ENCODE measurements at regions not wholly inside any gene's neighbourhood (a gene's known extent, or its start where the extent isn't known, plus 50 kb on each side); places are given as distances from the start of the nearest gene placed in this dataset.

DNA sequence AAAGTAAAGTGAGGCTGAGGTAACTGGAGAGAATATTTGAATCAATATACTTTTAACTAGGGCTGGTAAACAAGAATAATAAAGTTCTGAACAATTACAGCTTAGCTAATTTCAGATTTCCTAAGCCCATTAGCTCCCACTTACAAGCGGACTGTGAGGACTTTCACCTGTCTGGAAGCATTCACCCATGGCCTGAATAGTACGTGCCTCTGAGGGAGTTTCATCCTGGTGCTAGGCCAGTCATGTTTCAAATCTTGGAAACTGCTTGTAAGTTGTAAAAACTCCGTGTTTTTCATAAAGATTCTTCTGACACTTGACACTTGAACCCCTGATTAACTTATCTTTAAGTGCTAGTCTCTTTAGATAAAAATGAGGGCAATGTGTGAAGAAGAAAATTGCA, 975.2 kb upstream of the GHITM start:
- no peak for DNase-seq (ENCODE audit: low read depth)

GRCh38 chr10:83165265-83165664, 974.0 kb upstream of the GHITM start:
- DNase-seq (ENCODE audit: low read depth) = no peak

- no peak for DNase-seq (ENCODE audit: low read depth)
Measured at GRCh38 chr10:83166344-83166743, 973.0 kb upstream of the GHITM start.

DNA sequence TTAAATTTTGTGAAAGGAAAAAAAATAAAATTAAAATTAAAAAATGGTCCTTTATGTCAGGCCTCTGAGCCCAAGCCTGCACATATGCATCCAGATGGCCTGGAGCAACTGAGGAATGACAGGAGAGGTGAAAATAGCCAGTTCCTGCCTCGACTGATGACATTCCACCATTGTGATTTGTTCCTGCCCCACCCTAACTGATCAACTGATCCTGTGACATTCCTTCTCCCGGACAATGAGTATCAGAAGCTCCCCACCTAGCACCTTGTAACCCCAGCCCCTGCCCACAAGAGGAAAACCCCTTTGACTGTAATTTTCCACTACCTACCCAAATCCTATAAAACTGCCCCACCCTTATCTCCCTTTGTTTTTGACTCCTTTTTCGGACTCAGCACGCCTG, 972.2 kb upstream of the GHITM start:
- DNase-seq (ENCODE audit: low read depth) = no peak

DNA sequence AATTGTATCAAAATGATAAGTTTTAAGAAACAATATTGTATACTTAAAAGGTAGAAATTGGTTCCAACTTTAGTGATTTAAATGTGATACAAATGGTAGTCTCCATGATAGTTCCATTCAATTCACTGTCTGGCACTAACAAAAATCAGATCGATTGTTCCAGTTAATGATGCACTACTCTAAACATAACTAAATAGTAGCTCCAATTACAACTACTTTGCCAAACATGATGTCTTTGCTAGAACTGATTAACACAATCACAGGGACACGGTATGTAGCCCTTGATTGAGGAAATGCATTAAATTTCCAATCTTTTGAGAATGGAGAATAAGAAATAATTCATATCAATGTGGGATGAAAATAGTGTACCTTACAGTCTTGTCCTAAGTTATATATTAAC, 962.4 kb upstream of the GHITM start:
- DNase-seq (ENCODE audit: low read depth) = no peak

DNA sequence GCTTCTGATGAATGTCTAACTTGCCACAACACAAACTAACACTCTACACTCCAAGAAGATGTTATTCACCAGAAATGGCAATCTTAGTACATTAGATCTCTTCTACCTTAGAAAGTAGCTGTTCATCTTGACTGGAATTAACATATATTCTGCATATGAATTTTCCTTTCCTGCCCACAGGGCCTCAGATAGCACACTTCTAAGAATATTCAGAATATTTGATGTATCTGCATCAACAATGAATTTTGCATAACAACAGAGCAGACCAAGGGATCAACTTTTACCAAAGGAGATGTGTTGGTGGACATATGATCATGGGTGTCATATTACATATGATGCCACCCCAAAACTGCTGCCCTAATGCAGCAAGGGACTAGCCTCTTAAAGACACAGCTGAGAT, 960.8 kb upstream of the GHITM start:
- no peak for DNase-seq (ENCODE audit: low read depth)

GRCh38 chr10:83179371-83179770, 959.9 kb upstream of the GHITM start:
- no peak for DNase-seq (ENCODE audit: low read depth)

GRCh38 chr10:83182076-83182475, 957.2 kb upstream of the GHITM start:
- no peak for DNase-seq (ENCODE audit: low read depth)

DNA sequence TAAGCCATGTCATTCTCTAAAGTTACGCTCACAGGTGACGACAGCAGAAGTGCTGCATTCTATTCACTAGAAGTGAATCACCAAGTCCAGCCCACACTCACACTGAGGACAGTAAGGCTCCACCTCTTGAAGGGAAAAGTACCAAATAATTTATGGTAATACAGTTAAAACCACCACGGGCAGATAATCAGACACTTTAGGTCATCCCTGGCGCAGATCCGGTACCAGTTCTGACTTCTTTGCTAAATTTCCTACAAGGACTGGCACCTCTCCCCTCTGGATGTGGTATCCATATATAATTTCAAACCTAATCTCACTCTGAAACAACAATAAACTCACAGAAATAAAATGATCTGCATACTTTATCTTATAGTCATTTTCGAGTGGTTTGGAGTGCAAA, 954.7 kb upstream of the GHITM start:
- DNase-seq (ENCODE audit: low read depth) = no peak

- no peak for DNase-seq (ENCODE audit: low read depth)
Measured at GRCh38 chr10:83190614-83191013, 948.7 kb upstream of the GHITM start.

DNA sequence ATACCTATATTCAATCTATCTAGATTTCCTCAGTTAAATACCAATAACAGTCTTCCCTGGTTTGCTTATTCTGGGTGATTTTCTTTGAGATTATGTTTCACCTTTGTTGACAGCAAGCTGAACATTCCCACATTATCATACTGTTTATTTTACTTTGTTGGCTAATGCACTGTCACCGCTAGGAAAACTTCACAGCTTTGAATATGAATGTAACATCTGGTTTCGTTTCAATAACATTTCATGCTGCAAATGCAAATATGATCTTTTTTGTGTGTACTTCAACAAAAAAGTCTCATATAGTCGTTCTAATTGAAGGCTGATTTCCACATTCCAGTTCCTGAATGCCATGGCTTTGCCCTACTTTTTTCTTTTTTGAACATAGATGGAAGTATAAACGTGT, 946.3 kb upstream of the GHITM start:
- no peak for DNase-seq (ENCODE audit: low read depth)

GRCh38 chr10:83195021-83195420, 944.3 kb upstream of the GHITM start:
- no peak for DNase-seq (ENCODE audit: low read depth)

GRCh38 chr10:83199374-83199773, 939.9 kb upstream of the GHITM start:
- DNase-seq (ENCODE audit: low read depth) = no peak

DNA sequence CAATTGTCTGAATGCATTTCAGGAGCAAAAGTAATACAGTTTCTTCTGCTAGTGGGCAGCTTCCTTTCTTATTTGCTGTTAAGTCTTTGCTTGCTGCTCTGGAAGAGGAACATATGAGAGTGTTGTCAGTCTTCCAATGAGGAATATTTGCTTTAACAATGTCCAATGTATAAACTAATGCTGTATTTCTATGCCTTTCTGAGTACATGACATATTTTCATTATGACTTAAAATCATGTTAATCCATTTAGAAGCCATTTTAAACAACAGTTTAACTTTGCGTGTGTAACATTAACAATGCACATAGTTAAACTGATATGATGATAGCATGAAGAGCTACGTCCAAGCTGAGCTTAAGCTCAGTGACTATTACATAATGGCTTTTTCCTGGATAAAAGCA, 933.4 kb upstream of the GHITM start:
- no peak for DNase-seq (ENCODE audit: low read depth)

- no peak for DNase-seq (ENCODE audit: low read depth)
Measured at GRCh38 chr10:83212632-83213334, 926.5 kb upstream of the GHITM start.

GRCh38 chr10:83214136-83214535, 925.2 kb upstream of the GHITM start:
- no peak for DNase-seq (ENCODE audit: low read depth)

GRCh38 chr10:83218205-83218604, 921.1 kb upstream of the GHITM start:
- no peak for DNase-seq (ENCODE audit: low read depth)

- no peak for DNase-seq (ENCODE audit: low read depth)
Measured at GRCh38 chr10:83222300-83222699, 917.0 kb upstream of the GHITM start.

- no peak for DNase-seq (ENCODE audit: low read depth)
Measured at GRCh38 chr10:83222832-83223742, 916.2 kb upstream of the GHITM start.

DNA sequence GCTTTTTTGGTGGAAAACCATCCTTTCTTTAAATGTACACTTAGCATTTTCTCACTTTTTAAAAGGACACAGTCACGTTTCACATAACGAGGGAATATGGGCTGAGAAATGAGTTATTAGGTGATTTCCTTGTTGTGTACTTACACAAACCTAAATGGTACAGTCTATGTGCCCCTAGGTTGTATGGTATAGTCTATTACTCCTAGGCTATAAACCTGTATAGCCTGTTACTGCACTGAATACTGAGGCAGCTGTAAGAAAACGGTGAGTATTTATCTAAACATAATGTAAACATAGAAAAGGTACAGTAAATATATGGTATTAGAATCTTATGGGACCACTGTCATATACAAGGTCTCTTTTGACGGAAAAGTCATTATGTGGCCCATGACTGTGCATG, 913.5 kb upstream of the GHITM start:
- no peak for DNase-seq (ENCODE audit: low read depth)

DNA sequence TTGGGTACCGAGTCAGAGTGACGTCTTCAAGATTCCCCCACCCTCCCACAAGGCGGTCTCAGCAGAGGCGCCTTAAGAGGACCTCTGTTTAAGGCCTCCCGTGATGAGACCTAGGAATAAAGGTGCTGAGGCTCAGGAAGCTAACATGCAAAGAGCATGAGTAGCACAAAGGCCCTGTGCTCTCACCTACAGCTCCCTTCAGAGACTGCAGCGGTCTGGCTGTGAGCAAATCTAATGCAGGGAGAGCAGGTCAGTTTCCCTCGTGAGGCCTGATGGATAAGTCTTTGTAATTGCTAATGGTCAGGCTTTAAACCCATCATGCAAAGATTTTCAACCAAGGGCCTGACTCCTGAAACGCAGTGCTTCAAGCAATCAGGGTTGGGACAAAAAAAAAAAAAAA, 909.3 kb upstream of the GHITM start:
- DNase-seq (ENCODE audit: low read depth) = no peak

DNA sequence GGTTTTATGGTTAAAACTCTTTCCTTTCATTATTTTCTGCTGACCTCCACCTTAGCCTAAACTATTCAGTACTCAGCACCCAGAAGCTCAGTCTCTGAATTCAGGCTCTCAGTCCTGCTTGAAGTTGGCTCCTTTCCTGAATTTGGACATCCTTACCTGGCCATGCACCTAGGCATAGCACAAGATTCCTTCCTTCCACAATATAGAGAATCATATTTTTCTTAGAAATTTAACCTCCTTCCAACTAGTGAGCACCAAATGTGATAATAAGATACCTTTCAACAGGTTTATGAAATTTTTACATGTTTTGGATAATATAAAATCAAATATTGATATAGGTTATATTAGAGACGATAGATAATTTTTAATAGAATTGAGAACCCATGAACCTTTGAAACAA, 905.6 kb upstream of the GHITM start:
- no peak for DNase-seq (ENCODE audit: low read depth)

GRCh38 chr10:83248106-83248631, 891.1 kb upstream of the GHITM start:
- no peak for DNase-seq (ENCODE audit: low read depth)
